Neutrophil (primary cell): ENCODE measurements at regions not wholly inside any gene's neighbourhood (a gene's known extent, or its start where the extent isn't known, plus 50 kb on each side); places are given as distances from the start of the nearest gene placed in this dataset.

Experiments
- H3K27ac ChIP-seq: fragments of 200-600 bp; sonication (generic); 2 replicates; pipeline ENCODE4 v1.5.1; 2016; ENCODE audit warnings: mild to moderate bottlenecking, moderate library complexity
- H3K27me3 ChIP-seq: fragments of 200-600 bp; sonication (generic); 2 replicates; pipeline ENCODE4 v1.6.0; 2016; ENCODE audit warnings: mild to moderate bottlenecking
- H3K36me3 ChIP-seq: fragments of 200-600 bp; sonication (generic); 2 replicates; pipeline ENCODE4 v1.5.1; 2017
- H3K4me1 ChIP-seq, 2 experiments: fragments of 200-600 bp in 1 of 2; sonication (generic) in 1 of 2; 1 replicate in 1 of 2; 2 replicates in 1 of 2; pipeline versions ENCODE4 v1.5.1 to v1.6.1; 2013 to 2016; ENCODE audit warnings: low read depth in 1 of 2, low read length in 1 of 2, mild to moderate bottlenecking in 1 of 2, moderate library complexity in 1 of 2; ENCODE audit not compliant: control insufficient read depth in 1 of 2, insufficient read depth in 1 of 2
- H3K4me3 ChIP-seq, 2 experiments: fragments of 200-600 bp in 1 of 2; sonication (generic) in 1 of 2; 1 replicate in 1 of 2; 2 replicates in 1 of 2; pipeline ENCODE4 v1.5.1; 2013 to 2016; ENCODE audit warnings: low read depth in 1 of 2, low read length in 1 of 2, mild to moderate bottlenecking in 1 of 2, moderate library complexity in 1 of 2
- H3K9me3 ChIP-seq: fragments of 200-600 bp; sonication (generic); 2 replicates; pipeline ENCODE4 v1.5.1; 2016
- TF ChIP-seq, protein P1 (sequence below): fragments of 200-600 bp; sonication (generic); IDR thresholded peaks from 2 replicates; pipeline ENCODE4 v1.5.1; 2016; ENCODE audit warnings: antibody characterized with exemption

DNA sequence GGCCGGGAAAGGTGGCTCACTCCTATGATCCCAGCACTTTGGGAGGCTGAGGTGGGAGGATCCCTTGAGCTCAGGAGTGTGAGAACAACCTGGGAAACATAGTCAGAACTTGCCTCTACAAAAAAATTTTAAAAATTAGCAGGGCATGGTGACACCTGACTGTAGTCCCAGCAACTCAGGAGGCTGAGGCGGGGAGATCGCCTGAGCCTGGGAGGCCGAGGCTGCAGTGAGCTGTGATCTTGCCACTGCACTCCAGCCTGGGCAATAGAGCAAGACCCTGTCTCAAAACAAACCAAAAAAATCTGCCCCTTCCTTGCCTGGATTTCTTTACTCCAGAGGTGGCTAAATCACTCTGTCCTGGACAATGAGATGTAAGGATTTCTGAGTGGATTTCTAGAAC is 197.7 kb downstream of the NRP2 start:
- Histone ChIP-seq H3K9me3 (no peaks in the 10 kb centered on the region), H3K36me3 (no peaks in the 10 kb centered on the region), H3K4me1 (no peaks in the 10 kb centered on the region), H3K4me3 (no peak overlapping the region), H3K27ac (no peak overlapping the region), H3K27me3 (peaks cover 27% of the 10 kb centered on the region)
- TF ChIP-seq, protein P1, sequence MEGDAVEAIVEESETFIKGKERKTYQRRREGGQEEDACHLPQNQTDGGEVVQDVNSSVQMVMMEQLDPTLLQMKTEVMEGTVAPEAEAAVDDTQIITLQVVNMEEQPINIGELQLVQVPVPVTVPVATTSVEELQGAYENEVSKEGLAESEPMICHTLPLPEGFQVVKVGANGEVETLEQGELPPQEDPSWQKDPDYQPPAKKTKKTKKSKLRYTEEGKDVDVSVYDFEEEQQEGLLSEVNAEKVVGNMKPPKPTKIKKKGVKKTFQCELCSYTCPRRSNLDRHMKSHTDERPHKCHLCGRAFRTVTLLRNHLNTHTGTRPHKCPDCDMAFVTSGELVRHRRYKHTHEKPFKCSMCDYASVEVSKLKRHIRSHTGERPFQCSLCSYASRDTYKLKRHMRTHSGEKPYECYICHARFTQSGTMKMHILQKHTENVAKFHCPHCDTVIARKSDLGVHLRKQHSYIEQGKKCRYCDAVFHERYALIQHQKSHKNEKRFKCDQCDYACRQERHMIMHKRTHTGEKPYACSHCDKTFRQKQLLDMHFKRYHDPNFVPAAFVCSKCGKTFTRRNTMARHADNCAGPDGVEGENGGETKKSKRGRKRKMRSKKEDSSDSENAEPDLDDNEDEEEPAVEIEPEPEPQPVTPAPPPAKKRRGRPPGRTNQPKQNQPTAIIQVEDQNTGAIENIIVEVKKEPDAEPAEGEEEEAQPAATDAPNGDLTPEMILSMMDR, result no peak

DNA sequence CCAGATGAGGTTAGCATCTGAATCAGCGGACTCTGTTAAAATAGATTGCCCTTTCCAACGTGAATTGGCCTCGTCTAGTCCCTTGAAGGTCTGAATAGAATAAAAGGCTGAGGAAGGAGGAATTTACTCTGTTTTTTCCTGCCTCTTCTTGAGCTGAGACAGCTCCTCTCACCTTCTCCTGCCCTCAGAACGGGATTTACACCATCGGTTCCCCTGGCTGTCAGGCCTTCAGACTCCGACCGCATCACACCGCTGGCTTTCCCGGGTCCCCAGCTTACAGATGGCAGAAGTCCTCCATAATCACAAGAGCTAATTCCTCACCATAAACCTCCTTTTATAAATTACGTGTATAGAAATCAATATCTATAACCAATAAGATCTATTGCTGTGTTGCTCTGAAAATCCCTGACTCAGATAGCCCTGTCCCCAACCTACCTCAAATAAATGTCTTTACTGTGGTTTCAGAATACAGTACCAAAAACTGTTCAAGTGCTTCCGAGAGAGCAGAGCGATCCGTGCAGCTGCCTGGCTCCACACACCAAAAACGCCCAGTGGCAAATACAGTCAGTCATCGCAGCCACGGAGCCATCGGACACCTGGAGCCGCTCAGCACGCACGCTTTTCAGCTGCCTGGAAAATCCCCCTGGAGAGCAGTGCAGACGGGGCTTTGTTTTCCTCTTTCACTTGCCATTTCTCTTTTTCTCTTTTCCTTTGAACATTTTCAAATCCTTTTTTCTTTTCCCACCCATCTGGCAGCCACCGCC is 196.9 kb downstream of the NRP2 start:
- Histone ChIP-seq H3K9me3 (no peaks in the 10 kb centered on the region), H3K27ac (no peak overlapping the region), H3K4me3 (no peak overlapping the region), H3K4me1 (no peaks in the 10 kb centered on the region), H3K27me3 (peaks cover 25% of the 10 kb centered on the region), H3K36me3 (no peaks in the 10 kb centered on the region)
- TF ChIP-seq, protein P1, result no peak

DNA sequence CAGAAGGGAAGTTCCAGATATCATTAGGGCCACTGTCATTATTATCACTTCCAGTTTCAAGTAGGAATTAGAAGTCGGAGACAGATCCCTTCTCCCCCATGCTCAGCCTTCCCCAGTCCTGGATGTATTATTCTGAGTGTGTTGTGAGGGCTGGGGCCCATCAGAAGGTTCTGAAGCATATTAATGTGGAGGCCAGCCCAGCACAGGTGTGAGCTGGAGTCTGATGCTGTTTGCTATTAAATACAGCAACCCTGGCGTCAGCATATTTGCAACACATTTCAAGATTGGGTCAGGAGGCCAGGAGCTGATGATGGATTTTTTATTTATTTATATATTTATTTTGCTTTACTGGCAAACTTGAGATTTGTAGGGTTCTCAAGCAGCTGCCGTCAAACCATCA is 195.2 kb downstream of the NRP2 start:
- peaks cover 10% of the 10 kb centered on the region for H3K27me3 ChIP-seq
- H3K4me3 ChIP-seq, result no peak overlapping the region
- H3K27ac ChIP-seq, result no peak overlapping the region
- no peaks in the 10 kb centered on the region for H3K9me3 ChIP-seq
- TF ChIP-seq, protein P1, result no peak
- H3K4me1 ChIP-seq, result no peaks in the 10 kb centered on the region
- H3K36me3 ChIP-seq, result no peaks in the 10 kb centered on the region

DNA sequence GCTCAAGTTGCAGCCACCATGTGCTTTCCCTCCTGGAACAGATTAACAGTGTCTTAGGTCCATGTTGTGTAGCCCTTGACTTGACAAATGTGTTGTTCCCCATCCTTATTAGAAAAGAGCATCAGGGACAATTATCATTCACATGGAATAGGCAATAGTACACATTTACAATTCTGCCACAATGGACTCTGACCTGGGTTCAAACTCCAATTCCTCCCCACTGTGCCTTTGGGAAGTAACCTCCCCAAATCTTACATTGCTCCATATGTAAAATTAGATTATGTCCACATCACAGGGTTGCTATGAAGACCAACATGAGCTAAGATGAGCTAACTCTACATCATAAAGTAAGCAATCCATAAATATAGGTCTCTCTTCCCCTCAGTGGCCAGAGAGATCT is 193.8 kb downstream of the NRP2 start:
- TF ChIP-seq, protein P1, result no peak
- Histone ChIP-seq H3K36me3 (no peaks in the 10 kb centered on the region), H3K4me3 (no peak overlapping the region), H3K4me1 (no peaks in the 10 kb centered on the region), H3K9me3 (no peaks in the 10 kb centered on the region), H3K27ac (no peak overlapping the region), H3K27me3 (peaks cover 10% of the 10 kb centered on the region)

DNA sequence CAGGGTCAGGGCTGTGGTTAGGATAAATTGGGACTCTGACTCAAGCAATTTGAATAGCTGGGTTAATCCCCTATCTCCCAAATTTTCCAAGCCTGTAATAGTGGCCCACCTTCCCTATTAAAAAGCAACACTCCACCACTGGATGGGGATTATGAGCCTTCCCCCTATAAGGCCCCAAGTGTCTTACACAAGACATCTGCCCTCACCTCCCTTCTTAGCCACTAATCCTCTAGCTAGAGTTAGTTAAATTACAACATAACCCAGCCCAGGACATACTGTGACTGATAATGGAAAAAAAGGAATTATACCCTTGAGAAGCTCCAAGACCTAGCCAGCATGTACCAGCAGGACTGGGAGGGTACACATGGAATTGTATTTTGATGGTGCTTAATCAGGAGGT is 190.4 kb downstream of the NRP2 start:
- Histone ChIP-seq H3K36me3 (no peaks in the 10 kb centered on the region), H3K27me3 (no peaks in the 10 kb centered on the region), H3K27ac (no peak overlapping the region), H3K4me1 (no peaks in the 10 kb centered on the region), H3K4me3 (no peak overlapping the region), H3K9me3 (no peaks in the 10 kb centered on the region)
- TF ChIP-seq, protein P1, result no peak
